CD4-positive, alpha-beta T cell (primary cell): ENCODE measurements at regions not wholly inside any gene's neighbourhood (a gene's known extent, or its start where the extent isn't known, plus 50 kb on each side); places are given as distances from the start of the nearest gene placed in this dataset.

Experiments used
- ATAC-seq: fragments of 200-7000 bp; cut with Tn5 transposase; one replicate; pipeline ENCODE4 v1.10.0; 2022; ENCODE audit warnings: mild to moderate bottlenecking; ENCODE audit not compliant: poor library complexity
- CTCF ChIA-PET: fragments of 350-600 bp; sonication (Branson Sonifier 250); formaldehyde crosslinking; loops from one replicate; lab custom pipeline; 2021; ENCODE audit warnings: antibody characterized with exemption, inconsistent platforms; lab: Charles Lee
- POLR2A ChIA-PET: fragments of 350-600 bp; sonication (Branson Sonifier 250); formaldehyde crosslinking; loops from one replicate; lab custom pipeline; 2021; ENCODE audit warnings: antibody characterized with exemption, inconsistent platforms; lab: Charles Lee
- DNase-seq, 14 experiments: peaks; one replicate each; pipeline ENCODE4 v3.0.0-alpha.2; 2013 to 2020; ENCODE audit warnings: mixed read lengths in 2 of 14
- H3K27ac ChIP-seq, 2 donors: one replicate each; pipeline versions ENCODE4 v1.5.1 to v1.7.0; 2013; ENCODE audit warnings: low read length in 2 of 2, low read depth in 1 of 2, mild to moderate bottlenecking in 1 of 2
- H3K27me3 ChIP-seq, 2 experiments: 1 replicate in 1 of 2; 2 replicates in 1 of 2; pipeline versions ENCODE4 v1.6.1 to v1.7.0; 2013; ENCODE audit warnings: low read length in 2 of 2, control low read depth in 1 of 2, mild to moderate bottlenecking in 1 of 2, moderate library complexity in 1 of 2; ENCODE audit not compliant: insufficient read depth in 2 of 2, control insufficient read depth in 1 of 2
- H3K36me3 ChIP-seq: one replicate; pipeline ENCODE4 v1.6.1; 2013; ENCODE audit warnings: low read length, control low read depth; ENCODE audit not compliant: insufficient read depth
- H3K4me1 ChIP-seq: one replicate; pipeline ENCODE4 v1.6.1; 2013; ENCODE audit warnings: low read length, control low read depth; ENCODE audit not compliant: insufficient read depth
- H3K4me3 ChIP-seq: one replicate; pipeline ENCODE4 v1.5.1; 2013; ENCODE audit warnings: mild to moderate bottlenecking, low read length, moderate library complexity
- H3K9me3 ChIP-seq, 2 experiments: 1 replicate in 1 of 2; 2 replicates in 1 of 2; pipeline versions ENCODE4 v1.6.1 to v1.7.0; 2013; ENCODE audit warnings: low read length in 2 of 2, mild to moderate bottlenecking in 2 of 2, control low read depth in 1 of 2, moderate library complexity in 1 of 2; ENCODE audit not compliant: control insufficient read depth in 1 of 2, insufficient read depth in 1 of 2
- H3K27ac Mint-ChIP-seq: one replicate; pipeline ENCODE4 v1.8.0; 2020; ENCODE audit warnings: mixed read lengths
- H3K27me3 Mint-ChIP-seq: one replicate; pipeline ENCODE4 v1.8.0; 2021; ENCODE audit warnings: mixed read lengths
- H3K36me3 Mint-ChIP-seq: one replicate; pipeline ENCODE4 v1.8.0; 2021; ENCODE audit warnings: low read depth, mixed read lengths
- H3K4me1 Mint-ChIP-seq: one replicate; pipeline ENCODE4 v1.8.0; 2021; ENCODE audit warnings: low read depth, mixed read lengths
- H3K4me3 Mint-ChIP-seq: one replicate; pipeline ENCODE4 v1.8.0; 2020; ENCODE audit warnings: mild to moderate bottlenecking, mixed read lengths
- H3K9me3 Mint-ChIP-seq: one replicate; pipeline ENCODE4 v1.8.0; 2020; ENCODE audit warnings: mixed read lengths
- intact Hi-C, 2 experiments: fragments of 100-400 bp; cut with DNase I in 1 of 2; cut with micrococcal nuclease in 1 of 2; formaldehyde crosslinking; loops; one replicate each; pipeline versions ENCODE4 v1.15.1 to v1.9.0; 2023 to 2025; cut with DNase I, micrococcal nuclease
- TF ChIP-seq, protein P1 (sequence below): fragments of 200-600 bp; IDR thresholded peaks from one replicate; pipeline ENCODE4 v1.8.0; 2022; ENCODE audit warnings: antibody characterized with exemption, mild to moderate bottlenecking

- TF ChIP-seq, protein P1, sequence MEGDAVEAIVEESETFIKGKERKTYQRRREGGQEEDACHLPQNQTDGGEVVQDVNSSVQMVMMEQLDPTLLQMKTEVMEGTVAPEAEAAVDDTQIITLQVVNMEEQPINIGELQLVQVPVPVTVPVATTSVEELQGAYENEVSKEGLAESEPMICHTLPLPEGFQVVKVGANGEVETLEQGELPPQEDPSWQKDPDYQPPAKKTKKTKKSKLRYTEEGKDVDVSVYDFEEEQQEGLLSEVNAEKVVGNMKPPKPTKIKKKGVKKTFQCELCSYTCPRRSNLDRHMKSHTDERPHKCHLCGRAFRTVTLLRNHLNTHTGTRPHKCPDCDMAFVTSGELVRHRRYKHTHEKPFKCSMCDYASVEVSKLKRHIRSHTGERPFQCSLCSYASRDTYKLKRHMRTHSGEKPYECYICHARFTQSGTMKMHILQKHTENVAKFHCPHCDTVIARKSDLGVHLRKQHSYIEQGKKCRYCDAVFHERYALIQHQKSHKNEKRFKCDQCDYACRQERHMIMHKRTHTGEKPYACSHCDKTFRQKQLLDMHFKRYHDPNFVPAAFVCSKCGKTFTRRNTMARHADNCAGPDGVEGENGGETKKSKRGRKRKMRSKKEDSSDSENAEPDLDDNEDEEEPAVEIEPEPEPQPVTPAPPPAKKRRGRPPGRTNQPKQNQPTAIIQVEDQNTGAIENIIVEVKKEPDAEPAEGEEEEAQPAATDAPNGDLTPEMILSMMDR, result no peak
- Histone ChIP-seq H3K27me3 (peaks cover 5 to 11% of the 10 kb centered on the region in 2 experiments), H3K9me3 (peaks cover 0 to 5% of the 10 kb centered on the region in 2 experiments), H3K4me1 (no peaks in the 10 kb centered on the region), H3K27ac (no peak overlapping the region), H3K36me3 (no peaks in the 10 kb centered on the region), H3K4me3 (no peak overlapping the region)
- ATAC-seq (no peak), DNase-seq (no peak)
- CTCF ChIA-PET, result no interaction called here
- Mint-ChIP-seq H3K27me3 (peaks cover 16% of the 10 kb centered on the region), H3K36me3 (no peaks in the 10 kb centered on the region), H3K27ac (no peak overlapping the region), H3K9me3 (no peaks in the 10 kb centered on the region), H3K4me3 (no peak overlapping the region), H3K4me1 (no peaks in the 10 kb centered on the region)
- intact Hi-C loops, result no loop called here
- POLR2A ChIA-PET, result no interaction called here
Observed at GRCh38 chr20:58023781-58024180, 204.7 kb downstream of the ANKRD60 start.

DNA sequence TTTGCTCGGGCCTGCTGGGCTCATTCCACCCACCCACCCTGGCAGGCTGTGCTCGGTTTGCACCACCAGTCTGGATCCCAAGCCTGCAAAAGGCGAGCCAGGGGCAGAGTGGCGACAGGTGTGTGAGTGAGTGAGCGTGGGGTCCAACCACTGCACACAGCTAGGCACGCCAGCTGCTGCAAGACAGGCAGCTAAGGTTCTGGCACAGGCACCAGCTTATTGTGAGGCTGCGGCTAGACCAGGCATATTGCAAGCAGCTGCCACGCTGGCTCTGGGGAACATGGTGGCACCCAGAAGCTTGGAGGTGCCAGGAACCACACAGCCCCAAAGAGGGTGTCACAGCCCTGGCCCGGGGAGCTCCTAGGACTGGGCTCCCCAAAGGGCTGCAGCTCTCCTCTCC, 205.1 kb downstream of the ANKRD60 start:
- Mint-ChIP-seq H3K27me3 (peaks cover 15% of the 10 kb centered on the region), H3K27ac (no peak overlapping the region), H3K4me1 (no peaks in the 10 kb centered on the region), H3K9me3 (no peaks in the 10 kb centered on the region), H3K4me3 (no peak overlapping the region), H3K36me3 (no peaks in the 10 kb centered on the region)
- ATAC-seq (no peak), DNase-seq (no peak)
- Histone ChIP-seq H3K9me3 (peaks cover 0 to 5% of the 10 kb centered on the region in 2 experiments), H3K4me3 (no peak overlapping the region), H3K27me3 (peaks cover under 1 to 13% of the 10 kb centered on the region in 2 experiments), H3K27ac (no peak overlapping the region), H3K4me1 (no peaks in the 10 kb centered on the region), H3K36me3 (no peaks in the 10 kb centered on the region)
- POLR2A ChIA-PET, result no interaction called here
- CTCF ChIA-PET, result no interaction called here
- intact Hi-C loops, result no loop called here
- TF ChIP-seq, protein P1, result no peak

- TF ChIP-seq, protein P1, result no peak
- no peak overlapping the region for H3K4me3 ChIP-seq
- H3K27me3 Mint-ChIP-seq, result peaks cover 15% of the 10 kb centered on the region
- no peaks in the 10 kb centered on the region for H3K4me1 Mint-ChIP-seq
- no peak overlapping the region for H3K27ac Mint-ChIP-seq
- no peaks in the 10 kb centered on the region for H3K4me1 ChIP-seq
- H3K27ac ChIP-seq, result no peak overlapping the region
- no peak for DNase-seq
- H3K27me3 ChIP-seq, result peaks cover 0 to 14% of the 10 kb centered on the region in 2 experiments
- no peaks in the 10 kb centered on the region for H3K9me3 Mint-ChIP-seq
- no peaks in the 10 kb centered on the region for H3K36me3 ChIP-seq
- H3K36me3 Mint-ChIP-seq, result no peaks in the 10 kb centered on the region
- CTCF ChIA-PET, result no interaction called here
- H3K9me3 ChIP-seq, result peaks cover 0 to 5% of the 10 kb centered on the region in 2 experiments
- intact Hi-C loops, result no loop called here
- POLR2A ChIA-PET, result no interaction called here
- no peak for ATAC-seq
- H3K4me3 Mint-ChIP-seq, result no peak overlapping the region
Observed at GRCh38 chr20:58022711-58023110, 205.7 kb downstream of the ANKRD60 start.
